Bronchial epithelial cell (primary cell): ENCODE measurements at regions not wholly inside any gene's neighbourhood (a gene's known extent, or its start where the extent isn't known, plus 50 kb on each side); places are given as distances from the start of the nearest gene placed in this dataset.

ENCODE experiments used
- DNase-seq: peaks from one replicate; pipeline ENCODE4 v3.0.0-alpha.2; 2010; ENCODE audit warnings: low read depth
- FAIRE-seq: peaks from 2 replicates; lab custom pipeline; 2011; peaks lifted over from hg19 to GRCh38; lab: Jason Lieb, UNC
- H3K27me3 ChIP-seq: 2 replicates; pipeline ENCODE4 v1.5.1; 2011; ENCODE audit warnings: low read length; ENCODE audit not compliant: control insufficient read depth, insufficient read depth
- H3K36me3 ChIP-seq: 2 replicates; pipeline ENCODE4 v1.5.1; 2011; ENCODE audit warnings: low read length; ENCODE audit not compliant: control insufficient read depth, insufficient read depth
- H3K4me3 ChIP-seq: 2 replicates; pipeline ENCODE4 v1.5.1; 2011; ENCODE audit warnings: mild to moderate bottlenecking, low read depth, low read length, control low read depth
- CTCF ChIP-seq: IDR thresholded peaks from 2 replicates; pipeline ENCODE4 v1.5.1; 2011; ENCODE audit warnings: mild to moderate bottlenecking, moderate library complexity, low read length, control low read depth, inconsistent platforms; ENCODE audit not compliant: insufficient read depth, severe bottlenecking

- H3K4me3 ChIP-seq = no peak overlapping the region
- FAIRE-seq = no peak
- no peaks in the 10 kb centered on the region for H3K27me3 ChIP-seq
- TF ChIP-seq CTCF = no peak
- no peaks in the 10 kb centered on the region for H3K36me3 ChIP-seq
- no peak for DNase-seq
These were observed 151.4 kb upstream of the XPO1 start for GRCh38 chr2:61689568-61689967.

- H3K36me3 ChIP-seq = no peaks in the 10 kb centered on the region
- no peaks in the 10 kb centered on the region for H3K27me3 ChIP-seq
- H3K4me3 ChIP-seq = no peak overlapping the region
- no peak for FAIRE-seq
- TF ChIP-seq CTCF = no peak
- DNase-seq = no peak
These were observed 150.5 kb upstream of the XPO1 start for GRCh38 chr2:61688369-61689334.

DNA sequence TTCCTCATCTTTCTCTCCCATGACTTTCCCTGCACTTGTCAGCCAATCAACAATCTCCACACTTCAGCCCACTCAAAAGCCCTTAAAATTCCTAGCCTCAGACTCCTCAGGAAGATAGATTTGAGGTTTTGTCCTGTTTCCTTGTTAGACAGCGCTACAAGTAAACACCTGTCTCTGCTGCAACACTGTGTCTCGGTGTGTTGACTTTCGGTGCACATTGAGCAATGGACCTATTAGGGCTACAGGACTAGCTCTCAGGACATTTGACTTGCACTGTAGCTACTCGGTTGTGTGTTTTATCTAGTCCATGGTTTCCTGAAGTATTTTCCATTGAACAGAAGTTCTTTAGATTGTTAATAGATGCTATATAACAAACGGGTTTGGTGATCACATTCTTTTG, 140.9 kb upstream of the XPO1 start:
- TF ChIP-seq CTCF = no peak
- DNase-seq (peak; percentile 18), FAIRE-seq (no peak)
- Histone ChIP-seq H3K4me3 (no peak overlapping the region), H3K27me3 (no peaks in the 10 kb centered on the region), H3K36me3 (no peaks in the 10 kb centered on the region)

- Histone ChIP-seq H3K36me3 (no peaks in the 10 kb centered on the region), H3K27me3 (no peaks in the 10 kb centered on the region), H3K4me3 (no peak overlapping the region)
- FAIRE-seq (no peak), DNase-seq (no peak)
- no peak for TF ChIP-seq CTCF
These were observed 139.8 kb upstream of the XPO1 start for GRCh38 chr2:61677942-61678341.

DNA sequence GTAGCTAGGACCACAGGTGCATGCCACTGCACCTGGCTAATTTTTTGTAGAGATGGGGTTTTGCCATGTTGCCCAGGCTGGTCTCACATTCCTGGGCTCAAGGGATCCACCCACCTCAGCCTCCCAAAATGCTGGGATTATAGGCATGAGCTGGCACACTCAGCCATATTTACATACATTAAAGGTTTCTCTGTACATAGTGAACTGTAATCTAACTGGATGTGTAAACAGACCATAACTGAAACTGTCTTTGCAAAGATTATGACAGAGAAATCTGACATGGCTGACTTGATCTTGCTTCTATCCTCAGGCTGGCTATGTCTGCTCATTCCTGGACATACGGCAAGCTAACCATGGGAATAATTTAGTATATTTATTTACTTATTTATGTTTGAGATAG, 139.2 kb upstream of the XPO1 start:
- no peak overlapping the region for H3K4me3 ChIP-seq
- no peak for TF ChIP-seq CTCF
- DNase-seq = no peak
- H3K27me3 ChIP-seq = no peaks in the 10 kb centered on the region
- H3K36me3 ChIP-seq = no peaks in the 10 kb centered on the region
- no peak for FAIRE-seq
